NT2/D1 (cell line): ENCODE measurements at regions not wholly inside any gene's neighbourhood (a gene's known extent, or its start where the extent isn't known, plus 50 kb on each side); places are given as distances from the start of the nearest gene placed in this dataset.

Source experiments
- SUZ12 ChIP-seq: IDR thresholded peaks from 2 replicates; pipeline ENCODE4 v1.6.1; 2011; ENCODE audit not compliant: insufficient read length, insufficient read depth; ENCODE audit errors: extremely low read depth
- YY1 ChIP-seq: IDR thresholded peaks from 2 replicates; pipeline ENCODE4 v1.6.1; 2011; ENCODE audit not compliant: insufficient read length, insufficient read depth
- ZNF274 ChIP-seq: IDR thresholded peaks from 2 replicates; pipeline ENCODE4 v1.6.1; 2011; ENCODE audit warnings: mild to moderate bottlenecking, low read depth, low read length

- TF ChIP-seq YY1: no peak
- no peak for TF ChIP-seq ZNF274
- no peak for TF ChIP-seq SUZ12
Observed at GRCh38 chr3:4195006-4195405, 108.2 kb upstream of the SETMAR start.
